ENCODE measurements at regions not wholly inside any gene's neighbourhood (a gene's known extent, or its start where the extent isn't known, plus 50 kb on each side); places are given as distances from the start of the nearest gene placed in this dataset.

GRCh38 chr17:14637260-14637659 lies 336.4 kb downstream of the HS3ST3B1 start:
- Histone ChIP-seq H3K4me3 (ENCODE audit: low read length) (no peak overlapping the region), H3K27ac (ENCODE audit: low read length) (no peak overlapping the region), H3K27me3 (ENCODE audit: control insufficient read depth, insufficient read depth, low read length) (no peaks in the 10 kb centered on the region), H3K36me3 (ENCODE audit: control insufficient read depth, insufficient read depth, low read length) (no peaks in the 10 kb centered on the region), H3K4me1 (ENCODE audit: control insufficient read depth, insufficient read depth, low read length) (no peaks in the 10 kb centered on the region), H3K9me3 (ENCODE audit: control insufficient read depth, insufficient read depth, low read length) (no peaks in the 10 kb centered on the region)
- ATAC-seq = no peak
- H3K9me3 Mint-ChIP-seq = no peaks in the 10 kb centered on the region
- peaks cover 16 to 33% of the 10 kb centered on the region in 2 donors for H3K27me3 Mint-ChIP-seq (ENCODE audit: low read depth in 2 of 2)
- H3K36me3 Mint-ChIP-seq = no peaks in the 10 kb centered on the region
- H3K4me3 Mint-ChIP-seq = no peak overlapping the region
- no peak overlapping the region for H3K27ac Mint-ChIP-seq
- TF ChIP-seq CTCF (IDR thresholded peaks at IDR 0.05) = no peak
- intact Hi-C loops (cut with micrococcal nuclease) = no loop called here
- WGBS (ENCODE audit: insufficient coverage) = no CpG with 5 or more reads among the region's 1 CpG
- H3K4me1 Mint-ChIP-seq = no peaks in the 10 kb centered on the region
- no peak for DNase-seq

GRCh38 chr17:14630621-14631020 lies 329.7 kb downstream of the HS3ST3B1 start:
- H3K4me1 ChIP-seq (ENCODE audit: control insufficient read depth, insufficient read depth, low read length) = no peaks in the 10 kb centered on the region
- ATAC-seq = no peak

GRCh38 chr17:14630046-14630445 lies 329.2 kb downstream of the HS3ST3B1 start:
- H3K4me1 Mint-ChIP-seq = no peaks in the 10 kb centered on the region
- H3K9me3 Mint-ChIP-seq = no peaks in the 10 kb centered on the region

More at GRCh38 chr17:14630621-14631020, 329.7 kb downstream of the HS3ST3B1 start:
- H3K27me3 Mint-ChIP-seq (ENCODE audit: low read depth in 2 of 2) = peaks cover 9 to 18% of the 10 kb centered on the region in 2 donors
- intact Hi-C loops (cut with micrococcal nuclease) = no loop called here
- no peaks in the 10 kb centered on the region for H3K36me3 ChIP-seq (ENCODE audit: control insufficient read depth, insufficient read depth, low read length)
- no peak overlapping the region for H3K4me3 ChIP-seq (ENCODE audit: low read length)
- no peaks in the 10 kb centered on the region for H3K36me3 Mint-ChIP-seq
- TF ChIP-seq CTCF (IDR thresholded peaks at IDR 0.05) = no peak
- no peaks in the 10 kb centered on the region for H3K27me3 ChIP-seq (ENCODE audit: control insufficient read depth, insufficient read depth, low read length)
- no peak for DNase-seq
- H3K9me3 ChIP-seq (ENCODE audit: control insufficient read depth, insufficient read depth, low read length) = no peaks in the 10 kb centered on the region
- no peaks in the 10 kb centered on the region for H3K4me1 Mint-ChIP-seq
- 91% methylated on average over 3 of the region's 4 CpGs for WGBS (ENCODE audit: insufficient coverage)
- no peak overlapping the region for H3K27ac Mint-ChIP-seq
- H3K27ac ChIP-seq (ENCODE audit: low read length) = no peak overlapping the region
- H3K4me3 Mint-ChIP-seq = no peak overlapping the region
- H3K9me3 Mint-ChIP-seq = no peaks in the 10 kb centered on the region

More at GRCh38 chr17:14630046-14630445, 329.2 kb downstream of the HS3ST3B1 start:
- Histone ChIP-seq H3K4me3 (ENCODE audit: low read length) (no peak overlapping the region), H3K27ac (ENCODE audit: low read length) (no peak overlapping the region), H3K9me3 (ENCODE audit: control insufficient read depth, insufficient read depth, low read length) (no peaks in the 10 kb centered on the region), H3K27me3 (ENCODE audit: control insufficient read depth, insufficient read depth, low read length) (no peaks in the 10 kb centered on the region), H3K36me3 (ENCODE audit: control insufficient read depth, insufficient read depth, low read length) (no peaks in the 10 kb centered on the region), H3K4me1 (ENCODE audit: control insufficient read depth, insufficient read depth, low read length) (no peaks in the 10 kb centered on the region)
- H3K27me3 Mint-ChIP-seq (ENCODE audit: low read depth in 2 of 2) = peaks cover 13 to 17% of the 10 kb centered on the region in 2 donors
- intact Hi-C loops (cut with micrococcal nuclease) = no loop called here
- TF ChIP-seq CTCF (IDR thresholded peaks at IDR 0.05) = no peak
- ATAC-seq (no peak), DNase-seq (no peak)
- no peak overlapping the region for H3K4me3 Mint-ChIP-seq
- WGBS (ENCODE audit: insufficient coverage) = 66% methylated on average over 3 of the region's 3 CpGs
- no peaks in the 10 kb centered on the region for H3K36me3 Mint-ChIP-seq
- H3K27ac Mint-ChIP-seq = no peak overlapping the region

All from natural killer cell (primary cell).